ENCODE measurements at regions not wholly inside any gene's neighbourhood (a gene's known extent, or its start where the extent isn't known, plus 50 kb on each side); places are given as distances from the start of the nearest gene placed in this dataset.

GRCh38 chr5:91824406-91824805 is 441.3 kb upstream of the ARRDC3 start:
- TF ChIP-seq CTCF (IDR thresholded peaks at IDR 0.05; ENCODE audit: low read depth, low read length, poor library complexity, severe bottlenecking) (no peak), EZH2phosphoT487 (IDR thresholded peaks at IDR 0.05; ENCODE audit: borderline replicate concordance, low read length) (no peak)

All from DOHH2 (cell line).